Endodermal cell (in vitro differentiated cells): ENCODE measurements at regions not wholly inside any gene's neighbourhood (a gene's known extent, or its start where the extent isn't known, plus 50 kb on each side); places are given as distances from the start of the nearest gene placed in this dataset.

Experiments used
- DNase-seq: peaks from one replicate; pipeline ENCODE4 v3.0.0-alpha.2; 2017
- H3K27ac ChIP-seq: 2 replicates; pipeline ENCODE4 v1.5.1; 2013; ENCODE audit warnings: mild to moderate bottlenecking, low read depth, low read length, moderate library complexity
- H3K27me3 ChIP-seq: 2 replicates; pipeline ENCODE4 v1.6.1; 2013; ENCODE audit warnings: mild to moderate bottlenecking, low read length, moderate library complexity; ENCODE audit not compliant: insufficient read depth, control insufficient read depth, poor library complexity, severe bottlenecking
- H3K36me3 ChIP-seq: 2 replicates; pipeline ENCODE4 v1.7.0; 2013; ENCODE audit warnings: mild to moderate bottlenecking, low read length, moderate library complexity; ENCODE audit not compliant: control insufficient read depth, insufficient read depth
- H3K4me1 ChIP-seq: one replicate; pipeline ENCODE4 v1.7.0; 2013; ENCODE audit warnings: low read length; ENCODE audit not compliant: control insufficient read depth, insufficient read depth
- H3K4me3 ChIP-seq: 2 replicates; pipeline ENCODE4 v1.5.1; 2013; ENCODE audit warnings: mild to moderate bottlenecking, low read length, moderate library complexity
- H3K9ac ChIP-seq: 2 replicates; pipeline ENCODE4 v1.6.1; 2013; ENCODE audit warnings: mild to moderate bottlenecking, low read length, moderate library complexity; ENCODE audit not compliant: poor library complexity, severe bottlenecking; ENCODE audit errors: extremely low read depth
- H3K9me3 ChIP-seq: 2 replicates; pipeline ENCODE4 v1.6.1; 2013; ENCODE audit warnings: mild to moderate bottlenecking, low read length, moderate library complexity; ENCODE audit not compliant: control insufficient read depth
- H3K27ac Mint-ChIP-seq: 2 replicates; pipeline ENCODE4 v1.8.0; 2020; ENCODE audit warnings: mixed read lengths
- H3K27me3 Mint-ChIP-seq: 2 replicates; pipeline ENCODE4 v1.8.0; 2021; ENCODE audit warnings: mild to moderate bottlenecking, mixed read lengths; ENCODE audit not compliant: insufficient read depth
- H3K36me3 Mint-ChIP-seq: 2 replicates; pipeline ENCODE4 v1.8.0; 2020; ENCODE audit warnings: low read depth, mixed read lengths
- H3K4me1 Mint-ChIP-seq: 2 replicates; pipeline ENCODE4 v1.8.0; 2020; ENCODE audit warnings: mixed read lengths
- H3K4me3 Mint-ChIP-seq: 2 replicates; pipeline ENCODE4 v1.8.0; 2020; ENCODE audit warnings: mild to moderate bottlenecking, moderate library complexity, mixed read lengths
- H3K9me3 Mint-ChIP-seq: 2 replicates; pipeline ENCODE4 v1.8.0; 2020; ENCODE audit warnings: mild to moderate bottlenecking, mixed read lengths
- CTCF ChIP-seq: fragments of 200-600 bp; sonication (generic); conservative IDR thresholded peaks from 2 replicates; pipeline ENCODE4 v1.5.0; 2021; ENCODE audit warnings: antibody characterized with exemption, mild to moderate bottlenecking
- WGBS, 2 experiments: methylation state at CpG; one replicate each; pipeline versions ENCODE4 v1.1.5 to v1.1.7; 2013; ENCODE audit warnings: missing lambda C conversion rate in 2 of 2, mixed read lengths in 1 of 2; ENCODE audit not compliant: insufficient coverage in 1 of 2, insufficient read length in 1 of 2; 5-methylcytosine and 5-hydroxymethylcytosine counted together

GRCh38 chr17:70934231-70934630 is 764.9 kb downstream of the KCNJ2 start:
- Mint-ChIP-seq H3K4me1 (peaks cover 4% of the 10 kb centered on the region), H3K27ac (no peak overlapping the region), H3K4me3 (no peak overlapping the region), H3K9me3 (peaks cover 4% of the 10 kb centered on the region), H3K27me3 (no peaks in the 10 kb centered on the region), H3K36me3 (no peaks in the 10 kb centered on the region)
- Histone ChIP-seq H3K36me3 (no peaks in the 10 kb centered on the region), H3K4me1 (no peaks in the 10 kb centered on the region), H3K27ac (no peak overlapping the region), H3K4me3 (no peak overlapping the region), H3K9me3 (no peaks in the 10 kb centered on the region), H3K27me3 (no peaks in the 10 kb centered on the region), H3K9ac (no peak overlapping the region)
- TF ChIP-seq CTCF: no peak
- DNase-seq: no peak
- WGBS, 2 experiments: 88 to 100% methylated on average over 1 to 2 of the region's 3 CpGs

GRCh38 chr17:70934835-70935234 is 765.5 kb downstream of the KCNJ2 start:
- Mint-ChIP-seq H3K36me3 (no peaks in the 10 kb centered on the region), H3K4me3 (no peak overlapping the region), H3K9me3 (peaks cover 4% of the 10 kb centered on the region), H3K27ac (no peak overlapping the region), H3K4me1 (peaks cover 4% of the 10 kb centered on the region), H3K27me3 (no peaks in the 10 kb centered on the region)
- no peak for TF ChIP-seq CTCF
- Histone ChIP-seq H3K4me3 (no peak overlapping the region), H3K36me3 (no peaks in the 10 kb centered on the region), H3K4me1 (no peaks in the 10 kb centered on the region), H3K9me3 (no peaks in the 10 kb centered on the region), H3K27me3 (no peaks in the 10 kb centered on the region), H3K9ac (no peak overlapping the region), H3K27ac (no peak overlapping the region)
- DNase-seq: no peak

- no peaks in the 10 kb centered on the region for H3K36me3 Mint-ChIP-seq
- WGBS, 2 experiments: 100% methylated on average over 1 of the region's 1 CpG; no CpG with 5 or more reads in 1 of the 2 experiments
- Histone ChIP-seq H3K9me3 (no peaks in the 10 kb centered on the region), H3K4me3 (no peak overlapping the region), H3K27me3 (no peaks in the 10 kb centered on the region), H3K27ac (no peak overlapping the region), H3K9ac (no peak overlapping the region), H3K36me3 (no peaks in the 10 kb centered on the region), H3K4me1 (no peaks in the 10 kb centered on the region)
- peaks cover 4% of the 10 kb centered on the region for H3K4me1 Mint-ChIP-seq
- no peaks in the 10 kb centered on the region for H3K27me3 Mint-ChIP-seq
- no peak overlapping the region for H3K27ac Mint-ChIP-seq
- H3K9me3 Mint-ChIP-seq: peaks cover 4% of the 10 kb centered on the region
- no peak overlapping the region for H3K4me3 Mint-ChIP-seq
- no peak for DNase-seq
- no peak for TF ChIP-seq CTCF
These were observed 767.4 kb downstream of the KCNJ2 start for GRCh38 chr17:70936724-70937123.
